Osteoblast (primary cell): ENCODE measurements at regions not wholly inside any gene's neighbourhood (a gene's known extent, or its start where the extent isn't known, plus 50 kb on each side); places are given as distances from the start of the nearest gene placed in this dataset.

Experiments
- DNase-seq: peaks from one replicate; pipeline ENCODE4 v3.0.0; 2011; ENCODE audit warnings: low spot score, mixed read lengths; ENCODE audit not compliant: insufficient read length; ENCODE audit errors: missing footprints
- H2AFZ ChIP-seq: 2 replicates; pipeline ENCODE4 v1.6.0; 2011; ENCODE audit warnings: mild to moderate bottlenecking, low read length
- H3K27ac ChIP-seq: 2 replicates; pipeline ENCODE4 v1.5.1; 2011; ENCODE audit warnings: mild to moderate bottlenecking, low read depth, low read length, moderate library complexity
- H3K27me3 ChIP-seq: 2 replicates; pipeline ENCODE4 v1.6.0; 2012; ENCODE audit warnings: mild to moderate bottlenecking, control low read depth, inconsistent platforms, low read length, moderate library complexity; ENCODE audit not compliant: insufficient read depth
- H3K36me3 ChIP-seq: 2 replicates; pipeline ENCODE4 v1.5.1; 2011; ENCODE audit warnings: mild to moderate bottlenecking, low read length, control low read depth, moderate library complexity; ENCODE audit not compliant: insufficient read depth
- H3K4me1 ChIP-seq: 2 replicates; pipeline ENCODE4 v1.5.1; 2011; ENCODE audit warnings: mild to moderate bottlenecking, low read length, control low read depth, moderate library complexity; ENCODE audit not compliant: insufficient read depth
- H3K4me2 ChIP-seq: 2 replicates; pipeline ENCODE4 v1.6.0; 2011; ENCODE audit warnings: mild to moderate bottlenecking, low read length; ENCODE audit not compliant: insufficient read depth
- H3K4me3 ChIP-seq: fragments of 200-600 bp; sonication (generic); 3 replicates; pipeline ENCODE4 v1.5.1; 2012; ENCODE audit warnings: mild to moderate bottlenecking, low read length, inconsistent platforms; ENCODE audit not compliant: insufficient read depth
- H3K79me2 ChIP-seq: 2 replicates; pipeline ENCODE4 v1.6.0; 2012; ENCODE audit warnings: mild to moderate bottlenecking, low read length, control low read depth, inconsistent platforms; ENCODE audit not compliant: insufficient read depth
- H3K9me3 ChIP-seq: 2 replicates; pipeline ENCODE4 v1.5.1; 2011; ENCODE audit warnings: low read depth, low read length, control low read depth
- H4K20me1 ChIP-seq: 2 replicates; pipeline ENCODE4 v1.6.0; 2012; ENCODE audit warnings: mild to moderate bottlenecking, low read length, control low read depth; ENCODE audit not compliant: insufficient read depth
- CTCF ChIP-seq: IDR thresholded peaks from 2 replicates; pipeline ENCODE4 v1.5.1; 2011; ENCODE audit warnings: mild to moderate bottlenecking, low read depth, low read length, moderate library complexity; ENCODE audit errors: extremely low read depth

GRCh38 chr2:84326831-84327432, 132.1 kb downstream of the SUCLG1 start:
- H3K9me3 ChIP-seq = no peaks in the 10 kb centered on the region
- H3K4me2 ChIP-seq = no peak overlapping the region
- no peaks in the 10 kb centered on the region for H3K4me1 ChIP-seq
- no peak for TF ChIP-seq CTCF
- no peaks in the 10 kb centered on the region for H4K20me1 ChIP-seq
- H3K79me2 ChIP-seq = no peaks in the 10 kb centered on the region
- H3K27ac ChIP-seq = no peak overlapping the region
- H3K4me3 ChIP-seq = no peak overlapping the region
- no peak overlapping the region for H2AFZ ChIP-seq
- DNase-seq = no peak
- H3K27me3 ChIP-seq = no peaks in the 10 kb centered on the region
- H3K36me3 ChIP-seq = no peaks in the 10 kb centered on the region

- DNase-seq = no peak
- peaks cover 3% of the 10 kb centered on the region for H3K27me3 ChIP-seq
- H4K20me1 ChIP-seq = no peaks in the 10 kb centered on the region
- H3K79me2 ChIP-seq = no peaks in the 10 kb centered on the region
- no peak overlapping the region for H3K4me2 ChIP-seq
- H3K4me1 ChIP-seq = no peaks in the 10 kb centered on the region
- no peaks in the 10 kb centered on the region for H3K36me3 ChIP-seq
- H3K4me3 ChIP-seq = no peak overlapping the region
- no peak overlapping the region for H3K27ac ChIP-seq
- H3K9me3 ChIP-seq = no peaks in the 10 kb centered on the region
- no peak overlapping the region for H2AFZ ChIP-seq
- no peak for TF ChIP-seq CTCF
Measured at GRCh38 chr2:84323890-84324289, 135.2 kb downstream of the SUCLG1 start.

- no peak for TF ChIP-seq CTCF
- H3K27ac ChIP-seq = no peak overlapping the region
- H4K20me1 ChIP-seq = no peaks in the 10 kb centered on the region
- no peaks in the 10 kb centered on the region for H3K4me1 ChIP-seq
- H2AFZ ChIP-seq = no peak overlapping the region
- DNase-seq = no peak
- no peak overlapping the region for H3K4me2 ChIP-seq
- peaks cover 5% of the 10 kb centered on the region for H3K27me3 ChIP-seq
- no peaks in the 10 kb centered on the region for H3K36me3 ChIP-seq
- no peaks in the 10 kb centered on the region for H3K79me2 ChIP-seq
- H3K4me3 ChIP-seq = no peak overlapping the region
- no peaks in the 10 kb centered on the region for H3K9me3 ChIP-seq
Measured at GRCh38 chr2:84320940-84321339, 138.1 kb downstream of the SUCLG1 start.

GRCh38 chr2:84319581-84319980, 139.5 kb downstream of the SUCLG1 start:
- no peak overlapping the region for H2AFZ ChIP-seq
- no peak for TF ChIP-seq CTCF
- no peak overlapping the region for H3K4me3 ChIP-seq
- no peaks in the 10 kb centered on the region for H3K4me1 ChIP-seq
- H4K20me1 ChIP-seq = no peaks in the 10 kb centered on the region
- H3K79me2 ChIP-seq = no peaks in the 10 kb centered on the region
- H3K27me3 ChIP-seq = peaks cover 5% of the 10 kb centered on the region
- H3K9me3 ChIP-seq = no peaks in the 10 kb centered on the region
- no peaks in the 10 kb centered on the region for H3K36me3 ChIP-seq
- no peak for DNase-seq
- H3K27ac ChIP-seq = no peak overlapping the region
- H3K4me2 ChIP-seq = no peak overlapping the region
